ENCODE measurements at regions not wholly inside any gene's neighbourhood (a gene's known extent, or its start where the extent isn't known, plus 50 kb on each side); places are given as distances from the start of the nearest gene placed in this dataset.
"Not testable (repeated sequence)": the region's sequence is repeated elsewhere in the genome, so short reads cannot be mapped to it uniquely, and the experiment has no call there.

- DNase-seq (ENCODE audit: low read depth), result no peak
These were observed 380.1 kb upstream of the SPAG17 start for GRCh38 chr1:118564961-118565703.

- no peak for DNase-seq (ENCODE audit: low read depth)
These were observed 379.2 kb upstream of the SPAG17 start for GRCh38 chr1:118563981-118564951.

GRCh38 chr1:118558933-118559332 lies 373.9 kb upstream of the SPAG17 start:
- DNase-seq (ENCODE audit: low read depth), result no peak

GRCh38 chr1:118556936-118557335 lies 371.9 kb upstream of the SPAG17 start:
- DNase-seq (ENCODE audit: low read depth), result no peak

- DNase-seq (ENCODE audit: low read depth), result no peak
These were observed 370.6 kb upstream of the SPAG17 start for GRCh38 chr1:118555638-118556037.

GRCh38 chr1:118535901-118536300 lies 350.9 kb upstream of the SPAG17 start:
- no peak for DNase-seq (ENCODE audit: low read depth)

GRCh38 chr1:118511922-118512321 lies 326.9 kb upstream of the SPAG17 start:
- not testable (repeated sequence) for DNase-seq (ENCODE audit: low read depth)

- no peak for DNase-seq (ENCODE audit: low read depth)
These were observed 319.8 kb upstream of the SPAG17 start for GRCh38 chr1:118504867-118505266.

GRCh38 chr1:118504221-118504644 lies 319.2 kb upstream of the SPAG17 start:
- no peak for DNase-seq (ENCODE audit: low read depth)

GRCh38 chr1:118503752-118504151 lies 318.7 kb upstream of the SPAG17 start:
- DNase-seq (ENCODE audit: low read depth), result no peak

- no peak for DNase-seq (ENCODE audit: low read depth)
These were observed 310.0 kb upstream of the SPAG17 start for GRCh38 chr1:118494998-118495397.

- DNase-seq (ENCODE audit: low read depth), result no peak
These were observed 303.8 kb upstream of the SPAG17 start for GRCh38 chr1:118488787-118489186.

GRCh38 chr1:118487932-118488331 lies 302.9 kb upstream of the SPAG17 start:
- DNase-seq (ENCODE audit: low read depth), result no peak

GRCh38 chr1:118487091-118487490 lies 302.1 kb upstream of the SPAG17 start:
- no peak for DNase-seq (ENCODE audit: low read depth)

- no peak for DNase-seq (ENCODE audit: low read depth)
These were observed 301.2 kb upstream of the SPAG17 start for GRCh38 chr1:118486199-118486598.

- no peak for DNase-seq (ENCODE audit: low read depth)
These were observed 300.7 kb upstream of the SPAG17 start for GRCh38 chr1:118485757-118486156.

- DNase-seq (ENCODE audit: low read depth), result no peak
These were observed 299.9 kb upstream of the SPAG17 start for GRCh38 chr1:118484893-118485292.

- DNase-seq (ENCODE audit: low read depth), result no peak
These were observed 298.4 kb upstream of the SPAG17 start for GRCh38 chr1:118483245-118484006.

- DNase-seq (ENCODE audit: low read depth), result no peak
These were observed 296.1 kb upstream of the SPAG17 start for GRCh38 chr1:118481126-118481525.

GRCh38 chr1:118479351-118479750 lies 294.3 kb upstream of the SPAG17 start:
- DNase-seq (ENCODE audit: low read depth), result no peak

GRCh38 chr1:118473825-118474224 lies 288.8 kb upstream of the SPAG17 start:
- no peak for DNase-seq (ENCODE audit: low read depth)

GRCh38 chr1:118464460-118464859 lies 279.4 kb upstream of the SPAG17 start:
- DNase-seq (ENCODE audit: low read depth), result not testable (repeated sequence)

Measured in stromal cell of bone marrow (primary cell).